OCI-M2 (cell line): ENCODE measurements at regions not wholly inside any gene's neighbourhood (a gene's known extent, or its start where the extent isn't known, plus 50 kb on each side); places are given as distances from the start of the nearest gene placed in this dataset.

ENCODE experiments used
- DNase-seq: peaks from one replicate; lab custom pipeline; 2025; ENCODE audit not compliant: unreplicated experiment; lab: John Stamatoyannopoulos, UW

GRCh38 chr11:23233075-23233474 is 372.8 kb upstream of the CCDC179 start:
- no peak for DNase-seq

- DNase-seq: no peak
Measured at GRCh38 chr11:23236826-23237555, 376.7 kb upstream of the CCDC179 start.

- no peak for DNase-seq
Measured at GRCh38 chr11:23252426-23252825, 392.2 kb upstream of the CCDC179 start.

- DNase-seq: no peak
Measured at GRCh38 chr11:23257088-23257487, 396.8 kb upstream of the CCDC179 start.

GRCh38 chr11:23257556-23257955 is 397.3 kb upstream of the CCDC179 start:
- no peak for DNase-seq

- DNase-seq: no peak
Measured at GRCh38 chr11:23263466-23263865, 403.2 kb upstream of the CCDC179 start.

- no peak for DNase-seq
Measured at GRCh38 chr11:23272095-23272494, 411.8 kb upstream of the CCDC179 start.

GRCh38 chr11:23278121-23278520 is 417.8 kb upstream of the CCDC179 start:
- DNase-seq: no peak

DNA sequence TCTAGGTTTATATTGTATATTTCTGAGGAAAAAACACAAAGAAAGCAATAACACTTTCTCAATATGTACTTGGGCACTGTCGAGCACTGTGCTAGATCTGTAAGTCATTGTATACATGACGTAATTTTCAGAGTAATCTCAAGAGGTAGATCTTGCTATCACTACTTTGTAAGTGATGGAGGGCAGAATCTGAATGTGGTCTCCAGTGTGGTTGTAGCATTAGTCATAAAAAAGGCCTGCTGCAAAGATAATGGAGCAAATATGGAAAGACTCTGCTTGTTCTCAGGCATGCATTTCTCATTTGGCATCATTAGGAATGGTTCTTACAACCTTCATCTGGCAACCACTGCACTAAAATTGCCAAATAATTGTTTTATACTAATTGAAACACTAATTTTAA is 419.8 kb upstream of the CCDC179 start:
- no peak for DNase-seq

DNA sequence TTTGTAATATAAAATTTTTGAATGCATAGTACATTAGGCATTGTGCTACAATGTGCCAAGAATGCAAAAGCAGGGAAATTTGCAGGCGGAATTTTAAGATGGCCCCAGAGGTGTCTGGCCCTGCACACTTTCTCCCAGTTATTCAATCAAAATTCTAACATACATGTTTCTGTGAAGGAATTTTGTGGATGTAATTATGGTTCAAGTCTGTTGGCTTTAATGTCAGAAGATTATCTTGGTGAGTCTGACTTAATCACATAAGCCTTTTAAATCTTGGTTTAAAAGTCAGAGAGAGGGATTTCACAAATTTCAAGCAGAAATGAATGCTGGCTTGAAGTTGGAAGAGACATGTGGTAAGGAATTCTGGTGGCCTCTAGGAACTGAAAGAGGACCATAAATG is 423.4 kb upstream of the CCDC179 start:
- no peak for DNase-seq

DNA sequence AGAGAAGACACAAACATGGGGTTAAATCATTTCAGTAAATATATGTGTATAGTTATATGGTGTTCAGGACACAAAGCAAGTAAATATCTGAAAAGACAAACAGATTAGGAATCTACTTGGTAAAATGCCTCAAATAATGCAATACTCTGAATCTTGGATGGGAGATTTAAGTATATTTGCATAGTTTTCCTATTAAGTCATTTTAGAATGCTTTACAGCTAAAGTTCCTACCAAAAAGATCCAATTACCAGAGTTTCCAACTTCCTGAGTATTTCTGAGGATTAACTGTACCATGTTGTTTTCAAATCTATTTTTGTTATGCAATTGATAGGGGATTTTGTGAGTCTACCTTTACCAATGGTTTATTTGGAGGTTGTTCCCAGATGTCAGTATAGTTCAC is 424.4 kb upstream of the CCDC179 start:
- DNase-seq: no peak

DNA sequence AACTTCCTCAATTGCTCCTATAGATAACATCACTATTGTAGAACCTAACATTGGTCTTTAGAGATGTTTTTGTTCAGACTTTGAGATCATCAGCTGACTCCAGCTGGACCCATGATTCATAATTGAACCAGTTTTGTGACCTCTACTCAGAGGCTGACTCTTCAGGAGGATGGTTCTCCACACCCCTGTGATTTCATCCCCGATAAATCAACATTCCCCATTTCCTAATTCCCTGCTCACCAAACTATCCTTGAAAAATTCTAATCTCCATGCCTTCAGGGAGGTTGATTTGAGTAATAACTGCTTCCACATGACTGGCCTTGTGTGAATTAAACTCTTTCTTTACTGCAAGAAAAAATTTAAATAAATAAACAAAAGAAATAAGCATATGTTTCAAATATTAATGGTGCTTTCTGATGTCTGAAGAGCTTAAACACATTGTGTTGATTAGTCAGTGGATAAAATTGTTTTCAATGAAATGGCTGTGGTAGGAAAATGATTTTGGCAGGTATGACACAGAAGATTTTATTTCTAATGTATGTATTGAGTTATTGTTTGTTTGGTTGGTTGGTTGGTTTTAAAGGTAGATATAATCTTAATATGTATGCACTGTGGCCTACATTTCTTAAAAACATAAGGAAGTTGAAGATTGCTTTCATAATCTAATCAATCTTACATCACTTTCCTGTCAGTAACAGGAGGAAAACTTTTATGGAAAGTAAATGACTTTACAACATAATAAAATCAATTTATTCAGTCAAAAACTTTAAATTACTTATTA is 427.9 kb upstream of the CCDC179 start:
- no peak for DNase-seq

- no peak for DNase-seq
Measured at GRCh38 chr11:23295241-23295640, 435.0 kb upstream of the CCDC179 start.

GRCh38 chr11:23308041-23308440 is 447.8 kb upstream of the CCDC179 start:
- no peak for DNase-seq

GRCh38 chr11:23310276-23310675 is 450.0 kb upstream of the CCDC179 start:
- DNase-seq: no peak

- DNase-seq: no peak
Measured at GRCh38 chr11:23311986-23312940, 452.0 kb upstream of the CCDC179 start.

DNA sequence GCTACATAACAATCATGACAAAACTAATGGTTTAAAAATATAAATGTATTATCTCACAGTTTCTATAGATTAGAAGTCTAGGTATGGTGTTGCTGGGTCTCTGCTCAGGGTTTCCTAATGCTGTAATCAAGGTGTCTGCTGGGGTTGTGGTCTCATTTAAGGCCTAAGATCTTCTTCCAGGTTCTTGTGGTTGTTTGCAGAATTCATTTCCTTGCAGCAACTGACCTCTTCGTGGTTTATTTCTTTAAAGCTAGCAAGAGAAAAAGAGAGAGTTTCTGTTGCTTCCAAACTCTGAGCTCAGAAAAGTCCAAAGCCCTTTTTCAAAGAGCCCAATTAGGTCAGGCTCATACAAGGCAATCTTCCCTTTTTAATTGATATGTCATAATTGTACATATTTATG is 452.7 kb upstream of the CCDC179 start:
- no peak for DNase-seq

- no peak for DNase-seq
Measured at GRCh38 chr11:23314162-23314561, 453.9 kb upstream of the CCDC179 start.

DNA sequence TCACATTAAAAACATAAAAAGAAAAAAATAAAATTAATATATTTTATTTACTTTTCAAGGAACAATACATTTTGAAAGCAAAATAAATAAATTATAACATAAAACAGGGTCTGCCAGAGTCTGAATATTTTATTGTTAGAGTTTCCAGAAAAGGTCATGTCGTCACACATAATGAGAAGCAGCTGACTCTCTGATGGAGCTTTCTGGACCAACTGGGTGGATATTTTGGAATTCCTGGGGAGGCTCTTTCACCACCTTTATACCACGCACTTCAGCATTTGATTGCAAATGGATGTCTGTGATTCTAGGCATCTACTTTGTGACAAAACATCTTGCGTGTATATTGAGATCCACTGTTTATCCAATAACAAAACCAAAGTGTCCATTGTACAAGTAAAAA is 455.0 kb upstream of the CCDC179 start:
- no peak for DNase-seq

DNA sequence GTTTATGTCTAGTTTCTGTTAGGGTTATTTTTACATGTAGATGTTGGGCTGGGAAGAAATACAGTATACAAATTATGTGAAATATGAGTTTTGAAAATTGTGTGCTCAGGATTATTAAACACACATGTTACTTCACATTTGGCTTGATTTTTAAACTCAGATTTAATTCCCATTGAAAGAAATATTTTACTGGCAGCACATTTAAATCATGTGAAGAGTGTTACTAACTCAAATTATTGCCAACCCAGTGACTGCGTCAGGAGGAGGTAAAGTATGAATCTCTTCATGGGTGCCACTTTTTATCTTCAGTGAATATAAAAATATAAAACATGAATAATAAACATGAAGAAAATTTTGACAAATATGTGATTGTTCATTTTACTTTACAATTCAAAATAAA is 457.5 kb upstream of the CCDC179 start:
- DNase-seq: no peak

DNA sequence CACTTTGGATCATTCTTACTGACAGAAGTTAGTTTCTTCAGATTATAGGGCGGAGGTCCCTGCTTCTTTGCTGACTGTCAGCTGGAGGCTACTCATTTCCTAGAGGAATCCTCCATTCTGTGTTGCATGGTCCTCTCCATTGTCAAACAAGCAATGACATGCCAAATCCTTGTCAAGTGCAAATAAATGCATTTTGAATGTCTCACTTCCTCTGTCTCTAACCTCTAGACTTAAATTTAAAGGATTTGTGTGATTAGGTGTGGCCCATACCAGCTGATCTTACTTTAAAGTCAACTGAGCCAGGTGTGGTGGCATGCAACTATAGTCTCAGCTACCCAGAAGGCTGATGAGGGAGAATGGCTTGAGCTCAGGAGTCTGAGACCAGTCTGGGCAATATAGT is 458.4 kb upstream of the CCDC179 start:
- no peak for DNase-seq
